Activated CD4-positive, alpha-beta memory T cell treated with anti-CD3 and anti-CD28 coated beads, Interleukin-2, amount 10 ng/mL, durations not matched to agents 7 days and 5 days (primary cell): ENCODE measurements at regions not wholly inside any gene's neighbourhood (a gene's known extent, or its start where the extent isn't known, plus 50 kb on each side); places are given as distances from the start of the nearest gene placed in this dataset.
"Not testable (repeated sequence)": the region's sequence is repeated elsewhere in the genome, so short reads cannot be mapped to it uniquely, and the experiment has no call there.

Experiments used
- CTCF ChIA-PET: fragments of 350-600 bp; sonication (Branson Sonifier 250); formaldehyde crosslinking; loops from one replicate; lab custom pipeline; 2021; ENCODE audit warnings: antibody characterized with exemption, inconsistent platforms; lab: Charles Lee
- POLR2A ChIA-PET: fragments of 350-600 bp; sonication (Branson Sonifier 250); formaldehyde crosslinking; loops from one replicate; lab custom pipeline; 2021; ENCODE audit warnings: antibody characterized with exemption; lab: Charles Lee
- DNase-seq: peaks from one replicate; pipeline ENCODE4 v3.0.0-alpha.2; 2020
- H3K27ac Mint-ChIP-seq: one replicate; pipeline ENCODE4 v1.8.0; 2021; ENCODE audit warnings: mild to moderate bottlenecking, mixed read lengths
- H3K27me3 Mint-ChIP-seq: one replicate; pipeline ENCODE4 v1.8.0; 2021; ENCODE audit warnings: mixed read lengths
- H3K36me3 Mint-ChIP-seq: one replicate; pipeline ENCODE4 v1.8.0; 2021; ENCODE audit warnings: low read depth, mixed read lengths
- H3K4me1 Mint-ChIP-seq: one replicate; pipeline ENCODE4 v1.8.0; 2021; ENCODE audit warnings: mixed read lengths
- H3K4me3 Mint-ChIP-seq: one replicate; pipeline ENCODE4 v1.8.0; 2021; ENCODE audit warnings: mild to moderate bottlenecking, mixed read lengths
- H3K9me3 Mint-ChIP-seq: one replicate; pipeline ENCODE4 v1.8.0; 2021; ENCODE audit warnings: mixed read lengths

GRCh38 chr6:119929121-119929520, 579.6 kb upstream of the MAN1A1 start:
- Mint-ChIP-seq H3K9me3 (peaks cover 9% of the 10 kb centered on the region), H3K4me1 (no peaks in the 10 kb centered on the region), H3K27me3 (no peaks in the 10 kb centered on the region), H3K4me3 (no peak overlapping the region), H3K27ac (no peak overlapping the region), H3K36me3 (no peaks in the 10 kb centered on the region)
- POLR2A ChIA-PET, result no interaction called here
- CTCF ChIA-PET, result no interaction called here
- DNase-seq, result no peak

GRCh38 chr6:119924888-119925287, 575.3 kb upstream of the MAN1A1 start:
- H3K36me3 Mint-ChIP-seq, H3K4me3 Mint-ChIP-seq, H3K27me3 Mint-ChIP-seq, DNase-seq, CTCF ChIA-PET, H3K27ac Mint-ChIP-seq, H3K4me1 Mint-ChIP-seq, POLR2A ChIA-PET: not testable (repeated sequence)
- H3K9me3 Mint-ChIP-seq, result peaks cover 17% of the 10 kb centered on the region

GRCh38 chr6:119922814-119923213, 573.3 kb upstream of the MAN1A1 start:
- no peak for DNase-seq
- no peaks in the 10 kb centered on the region for H3K36me3 Mint-ChIP-seq
- H3K27me3 Mint-ChIP-seq, result no peaks in the 10 kb centered on the region
- H3K4me3 Mint-ChIP-seq, result no peak overlapping the region
- no peak overlapping the region for H3K27ac Mint-ChIP-seq
- ChIA-PET POLR2A (no interaction called here), CTCF (no interaction called here)
- no peaks in the 10 kb centered on the region for H3K4me1 Mint-ChIP-seq
- H3K9me3 Mint-ChIP-seq, result peaks cover 17% of the 10 kb centered on the region

GRCh38 chr6:119921491-119922010, 572.0 kb upstream of the MAN1A1 start:
- no peak for DNase-seq
- Mint-ChIP-seq H3K27me3 (no peaks in the 10 kb centered on the region), H3K36me3 (no peaks in the 10 kb centered on the region), H3K27ac (no peak overlapping the region), H3K9me3 (peaks cover 17% of the 10 kb centered on the region), H3K4me1 (no peaks in the 10 kb centered on the region), H3K4me3 (no peak overlapping the region)
- ChIA-PET POLR2A (no interaction called here), CTCF (no interaction called here)

- DNase-seq, result no peak
- Mint-ChIP-seq H3K27ac (no peak overlapping the region), H3K4me3 (no peak overlapping the region), H3K9me3 (peaks cover 2% of the 10 kb centered on the region), H3K27me3 (no peaks in the 10 kb centered on the region), H3K4me1 (no peaks in the 10 kb centered on the region), H3K36me3 (no peaks in the 10 kb centered on the region)
- ChIA-PET CTCF (no interaction called here), POLR2A (no interaction called here)
Observed at GRCh38 chr6:119917186-119917585, 567.6 kb upstream of the MAN1A1 start.

- Mint-ChIP-seq H3K27ac (no peak overlapping the region), H3K4me1 (no peaks in the 10 kb centered on the region), H3K36me3 (no peaks in the 10 kb centered on the region), H3K4me3 (no peak overlapping the region), H3K9me3 (peaks cover 2% of the 10 kb centered on the region), H3K27me3 (no peaks in the 10 kb centered on the region)
- no peak for DNase-seq
- POLR2A ChIA-PET, result no interaction called here
- CTCF ChIA-PET, result no interaction called here
Observed at GRCh38 chr6:119915971-119916370, 566.4 kb upstream of the MAN1A1 start.

GRCh38 chr6:119908157-119908556, 558.6 kb upstream of the MAN1A1 start:
- no peak overlapping the region for H3K27ac Mint-ChIP-seq
- POLR2A ChIA-PET, result no interaction called here

GRCh38 chr6:119902681-119903080, 553.1 kb upstream of the MAN1A1 start:
- no peak for DNase-seq
- Mint-ChIP-seq H3K27ac (no peak overlapping the region), H3K4me1 (no peaks in the 10 kb centered on the region), H3K4me3 (no peak overlapping the region), H3K36me3 (no peaks in the 10 kb centered on the region), H3K27me3 (no peaks in the 10 kb centered on the region), H3K9me3 (no peaks in the 10 kb centered on the region)
- ChIA-PET POLR2A (no interaction called here), CTCF (no interaction called here)

More at GRCh38 chr6:119908157-119908556, 558.6 kb upstream of the MAN1A1 start:
- DNase-seq, result no peak
- no peaks in the 10 kb centered on the region for H3K27me3 Mint-ChIP-seq
- CTCF ChIA-PET, result no interaction called here
- no peaks in the 10 kb centered on the region for H3K4me1 Mint-ChIP-seq
- H3K36me3 Mint-ChIP-seq, result no peaks in the 10 kb centered on the region
- H3K9me3 Mint-ChIP-seq, result no peaks in the 10 kb centered on the region
- no peak overlapping the region for H3K4me3 Mint-ChIP-seq

GRCh38 chr6:119896806-119897205, 547.2 kb upstream of the MAN1A1 start:
- POLR2A ChIA-PET, result no interaction called here
- H3K27ac Mint-ChIP-seq, result no peak overlapping the region
- no peaks in the 10 kb centered on the region for H3K4me1 Mint-ChIP-seq
- no peaks in the 10 kb centered on the region for H3K27me3 Mint-ChIP-seq
- CTCF ChIA-PET, result no interaction called here
- no peaks in the 10 kb centered on the region for H3K36me3 Mint-ChIP-seq
- H3K4me3 Mint-ChIP-seq, result no peak overlapping the region
- DNase-seq, result no peak
- H3K9me3 Mint-ChIP-seq, result no peaks in the 10 kb centered on the region

GRCh38 chr6:119895626-119896025, 546.1 kb upstream of the MAN1A1 start:
- no peak for DNase-seq
- H3K4me3 Mint-ChIP-seq, result no peak overlapping the region
- no peaks in the 10 kb centered on the region for H3K4me1 Mint-ChIP-seq
- CTCF ChIA-PET, result no interaction called here
- POLR2A ChIA-PET, result no interaction called here
- no peaks in the 10 kb centered on the region for H3K27me3 Mint-ChIP-seq
- H3K9me3 Mint-ChIP-seq, result no peaks in the 10 kb centered on the region
- no peaks in the 10 kb centered on the region for H3K36me3 Mint-ChIP-seq
- no peak overlapping the region for H3K27ac Mint-ChIP-seq

GRCh38 chr6:119894811-119895210, 545.2 kb upstream of the MAN1A1 start:
- ChIA-PET CTCF (no interaction called here), POLR2A (no interaction called here)
- Mint-ChIP-seq H3K36me3 (no peaks in the 10 kb centered on the region), H3K9me3 (no peaks in the 10 kb centered on the region), H3K27me3 (no peaks in the 10 kb centered on the region), H3K4me3 (no peak overlapping the region), H3K4me1 (no peaks in the 10 kb centered on the region), H3K27ac (no peak overlapping the region)
- DNase-seq, result no peak

- Mint-ChIP-seq H3K27ac (no peak overlapping the region), H3K36me3 (no peaks in the 10 kb centered on the region), H3K4me3 (no peak overlapping the region), H3K4me1 (no peaks in the 10 kb centered on the region), H3K9me3 (no peaks in the 10 kb centered on the region), H3K27me3 (no peaks in the 10 kb centered on the region)
- no peak for DNase-seq
- POLR2A ChIA-PET, result no interaction called here
- CTCF ChIA-PET, result no interaction called here
Observed at GRCh38 chr6:119891644-119892043, 542.1 kb upstream of the MAN1A1 start.

GRCh38 chr6:119891206-119891605, 541.6 kb upstream of the MAN1A1 start:
- H3K27ac Mint-ChIP-seq, result no peak overlapping the region
- ChIA-PET POLR2A (no interaction called here), CTCF (no interaction called here)
- H3K4me1 Mint-ChIP-seq, result no peaks in the 10 kb centered on the region
- no peak for DNase-seq
- H3K9me3 Mint-ChIP-seq, result no peaks in the 10 kb centered on the region
- no peaks in the 10 kb centered on the region for H3K36me3 Mint-ChIP-seq
- no peaks in the 10 kb centered on the region for H3K27me3 Mint-ChIP-seq
- no peak overlapping the region for H3K4me3 Mint-ChIP-seq

GRCh38 chr6:119890470-119890869, 540.9 kb upstream of the MAN1A1 start:
- Mint-ChIP-seq H3K36me3 (no peaks in the 10 kb centered on the region), H3K4me1 (no peaks in the 10 kb centered on the region), H3K4me3 (no peak overlapping the region), H3K9me3 (no peaks in the 10 kb centered on the region), H3K27ac (no peak overlapping the region), H3K27me3 (no peaks in the 10 kb centered on the region)
- ChIA-PET POLR2A (no interaction called here), CTCF (no interaction called here)
- no peak for DNase-seq
